ENCODE measurements at regions not wholly inside any gene's neighbourhood (a gene's known extent, or its start where the extent isn't known, plus 50 kb on each side); places are given as distances from the start of the nearest gene placed in this dataset.

DNA sequence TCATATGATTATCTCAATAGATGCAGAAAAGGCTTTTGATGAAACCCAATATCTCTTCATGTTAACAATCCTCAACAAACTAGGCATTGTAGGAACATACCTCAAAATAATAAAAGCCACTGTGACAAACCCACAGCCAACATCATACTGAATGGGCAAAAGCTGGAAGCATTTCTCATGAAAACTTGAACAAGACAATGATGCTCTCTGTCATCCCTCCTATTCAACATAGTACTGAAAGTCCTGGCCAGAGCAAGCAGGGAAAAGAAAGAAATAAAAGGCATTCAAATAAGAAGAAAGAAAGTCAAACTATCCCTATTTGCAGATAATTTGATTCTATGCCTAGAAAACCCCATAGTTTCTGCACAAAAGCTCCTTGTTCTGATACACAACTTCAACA lies 999.2 kb upstream of the GOT2 start:
- no peak for TF ChIP-seq CHD4 (IDR thresholded peaks at IDR 0.05; ENCODE audit: borderline replicate concordance)
- TF ChIP-seq ZSCAN20 (CRISPR knock-in tag; IDR thresholded peaks at IDR 0.05), result no peak
- TF ChIP-seq, protein P1, sequence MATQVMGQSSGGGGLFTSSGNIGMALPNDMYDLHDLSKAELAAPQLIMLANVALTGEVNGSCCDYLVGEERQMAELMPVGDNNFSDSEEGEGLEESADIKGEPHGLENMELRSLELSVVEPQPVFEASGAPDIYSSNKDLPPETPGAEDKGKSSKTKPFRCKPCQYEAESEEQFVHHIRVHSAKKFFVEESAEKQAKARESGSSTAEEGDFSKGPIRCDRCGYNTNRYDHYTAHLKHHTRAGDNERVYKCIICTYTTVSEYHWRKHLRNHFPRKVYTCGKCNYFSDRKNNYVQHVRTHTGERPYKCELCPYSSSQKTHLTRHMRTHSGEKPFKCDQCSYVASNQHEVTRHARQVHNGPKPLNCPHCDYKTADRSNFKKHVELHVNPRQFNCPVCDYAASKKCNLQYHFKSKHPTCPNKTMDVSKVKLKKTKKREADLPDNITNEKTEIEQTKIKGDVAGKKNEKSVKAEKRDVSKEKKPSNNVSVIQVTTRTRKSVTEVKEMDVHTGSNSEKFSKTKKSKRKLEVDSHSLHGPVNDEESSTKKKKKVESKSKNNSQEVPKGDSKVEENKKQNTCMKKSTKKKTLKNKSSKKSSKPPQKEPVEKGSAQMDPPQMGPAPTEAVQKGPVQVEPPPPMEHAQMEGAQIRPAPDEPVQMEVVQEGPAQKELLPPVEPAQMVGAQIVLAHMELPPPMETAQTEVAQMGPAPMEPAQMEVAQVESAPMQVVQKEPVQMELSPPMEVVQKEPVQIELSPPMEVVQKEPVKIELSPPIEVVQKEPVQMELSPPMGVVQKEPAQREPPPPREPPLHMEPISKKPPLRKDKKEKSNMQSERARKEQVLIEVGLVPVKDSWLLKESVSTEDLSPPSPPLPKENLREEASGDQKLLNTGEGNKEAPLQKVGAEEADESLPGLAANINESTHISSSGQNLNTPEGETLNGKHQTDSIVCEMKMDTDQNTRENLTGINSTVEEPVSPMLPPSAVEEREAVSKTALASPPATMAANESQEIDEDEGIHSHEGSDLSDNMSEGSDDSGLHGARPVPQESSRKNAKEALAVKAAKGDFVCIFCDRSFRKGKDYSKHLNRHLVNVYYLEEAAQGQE (IDR thresholded peaks at IDR 0.05), result no peak
- TF ChIP-seq RAD21 (conservative IDR thresholded peaks at IDR 0.05 in 1 of 2, IDR thresholded peaks at IDR 0.05 in 1 of 2), result no peak
- TF ChIP-seq CTCF (IDR thresholded peaks at IDR 0.05), result no peak
- no peak for TF ChIP-seq RNF2 (IDR thresholded peaks at IDR 0.05; ENCODE audit: borderline replicate concordance, low read depth)
- TF ChIP-seq RCOR1 (IDR thresholded peaks at IDR 0.05; ENCODE audit: low read depth, low read length), result no peak
- TF ChIP-seq EP300 (IDR thresholded peaks at IDR 0.05), result no peak
- TF ChIP-seq FOSB (CRISPR knock-in tag; IDR thresholded peaks at IDR 0.05), result no peak
